Astrocyte (in vitro differentiated cells and primary cell): ENCODE measurements at regions not wholly inside any gene's neighbourhood (a gene's known extent, or its start where the extent isn't known, plus 50 kb on each side); places are given as distances from the start of the nearest gene placed in this dataset.

Experiments
- DNase-seq: peaks from one replicate; pipeline ENCODE4 v3.0.0-alpha.2; 2010; ENCODE audit warnings: low read depth
- FAIRE-seq: peaks from 2 replicates; lab custom pipeline; 2011; peaks lifted over from hg19 to GRCh38; lab: Jason Lieb, UNC
- H2AFZ ChIP-seq: 2 replicates; pipeline ENCODE4 v1.6.0; 2012; ENCODE audit warnings: low read depth, low read length, inconsistent platforms
- H3K27ac ChIP-seq: 2 replicates; pipeline ENCODE4 v1.5.1; 2011; ENCODE audit warnings: low read depth, low read length, inconsistent platforms
- H3K27me3 ChIP-seq: 2 replicates; pipeline ENCODE4 v1.6.0; 2011; ENCODE audit warnings: low read length, inconsistent platforms; ENCODE audit not compliant: insufficient read depth
- H3K36me3 ChIP-seq: 2 replicates; pipeline ENCODE4 v1.5.1; 2011; ENCODE audit warnings: low read length, inconsistent platforms; ENCODE audit not compliant: insufficient read depth
- H3K4me1 ChIP-seq: 2 replicates; pipeline ENCODE4 v1.5.1; 2011; ENCODE audit warnings: low read length, inconsistent platforms; ENCODE audit not compliant: insufficient read depth
- H3K4me2 ChIP-seq: 2 replicates; pipeline ENCODE4 v1.6.0; 2012; ENCODE audit warnings: low read length, inconsistent platforms
- H3K4me3 ChIP-seq: 2 replicates; pipeline ENCODE4 v1.5.1; 2011; ENCODE audit warnings: low read depth, mild to moderate bottlenecking, low read length, inconsistent platforms; ENCODE audit not compliant: insufficient read depth
- H3K79me2 ChIP-seq: 2 replicates; pipeline ENCODE4 v1.6.0; 2012; ENCODE audit warnings: mild to moderate bottlenecking, low read length, inconsistent platforms; ENCODE audit not compliant: insufficient read depth
- H3K9ac ChIP-seq: 2 replicates; pipeline ENCODE4 v1.6.0; 2012; ENCODE audit warnings: mild to moderate bottlenecking, low read length, inconsistent platforms
- H3K9me3 ChIP-seq: 2 replicates; pipeline ENCODE4 v1.5.1; 2012; ENCODE audit warnings: low read depth, mild to moderate bottlenecking, low read length, inconsistent platforms; ENCODE audit not compliant: insufficient read depth
- H4K20me1 ChIP-seq: 2 replicates; pipeline ENCODE4 v1.6.0; 2012; ENCODE audit warnings: low read length, inconsistent platforms; ENCODE audit not compliant: insufficient read depth
- H3K27ac Mint-ChIP-seq: one replicate; pipeline ENCODE4 v1.8.0; 2021; ENCODE audit warnings: mild to moderate bottlenecking, mixed read lengths; ENCODE audit not compliant: unreplicated experiment
- H3K27me3 Mint-ChIP-seq: one replicate; pipeline ENCODE4 v1.8.0; 2021; ENCODE audit warnings: low read depth, mixed read lengths; ENCODE audit not compliant: unreplicated experiment
- H3K36me3 Mint-ChIP-seq: one replicate; pipeline ENCODE4 v1.8.0; 2021; ENCODE audit warnings: low read depth, mixed read lengths; ENCODE audit not compliant: unreplicated experiment
- H3K4me1 Mint-ChIP-seq: one replicate; pipeline ENCODE4 v1.8.0; 2021; ENCODE audit warnings: low read depth, mixed read lengths; ENCODE audit not compliant: unreplicated experiment
- H3K4me3 Mint-ChIP-seq: one replicate; pipeline ENCODE4 v1.8.0; 2021; ENCODE audit warnings: mild to moderate bottlenecking, moderate library complexity, mixed read lengths; ENCODE audit not compliant: unreplicated experiment
- H3K9me3 Mint-ChIP-seq: one replicate; pipeline ENCODE4 v1.8.0; 2021; ENCODE audit warnings: mild to moderate bottlenecking, mixed read lengths; ENCODE audit not compliant: unreplicated experiment
- CTCF ChIP-seq: IDR thresholded peaks from 2 replicates; pipeline ENCODE4 v1.5.1; 2011; ENCODE audit warnings: low read depth, mild to moderate bottlenecking, inconsistent platforms, low read length, moderate library complexity; ENCODE audit not compliant: insufficient read depth
- EZH2 ChIP-seq: IDR thresholded peaks from 2 replicates; pipeline ENCODE4 v1.6.1; 2012; ENCODE audit warnings: mild to moderate bottlenecking, low read length, inconsistent platforms; ENCODE audit not compliant: insufficient read depth

GRCh38 chr16:62625326-62625725 lies 589.1 kb upstream of the CDH8 start:
- no peak for DNase-seq
- Mint-ChIP-seq H3K9me3 (no peaks in the 10 kb centered on the region), H3K4me1 (no peaks in the 10 kb centered on the region), H3K27ac (no peak overlapping the region), H3K27me3 (no peaks in the 10 kb centered on the region), H3K4me3 (no peak overlapping the region), H3K36me3 (no peaks in the 10 kb centered on the region)
- FAIRE-seq = no peak
- TF ChIP-seq EZH2 = no peak
- TF ChIP-seq CTCF = no peak
- no peak overlapping the region for H3K4me3 ChIP-seq
- H3K27me3 ChIP-seq = no peaks in the 10 kb centered on the region
- H3K27ac ChIP-seq = no peak overlapping the region
- no peaks in the 10 kb centered on the region for H3K9me3 ChIP-seq
- H3K4me2 ChIP-seq = no peak overlapping the region
- no peak overlapping the region for H3K9ac ChIP-seq
- no peaks in the 10 kb centered on the region for H3K36me3 ChIP-seq
- H3K79me2 ChIP-seq = no peaks in the 10 kb centered on the region
- no peaks in the 10 kb centered on the region for H4K20me1 ChIP-seq
- H2AFZ ChIP-seq = no peak overlapping the region
- no peaks in the 10 kb centered on the region for H3K4me1 ChIP-seq

GRCh38 chr16:62620275-62620674 lies 584.0 kb upstream of the CDH8 start:
- H3K9me3 Mint-ChIP-seq = no peaks in the 10 kb centered on the region
- Histone ChIP-seq H3K27me3 (no peaks in the 10 kb centered on the region), H3K4me1 (no peaks in the 10 kb centered on the region), H3K9me3 (no peaks in the 10 kb centered on the region), H3K79me2 (no peaks in the 10 kb centered on the region), H3K4me3 (no peak overlapping the region), H3K36me3 (no peaks in the 10 kb centered on the region), H4K20me1 (no peaks in the 10 kb centered on the region), H3K27ac (no peak overlapping the region), H3K4me2 (no peak overlapping the region), H3K9ac (no peak overlapping the region), H2AFZ (no peak overlapping the region)
- H3K27me3 Mint-ChIP-seq = no peaks in the 10 kb centered on the region
- TF ChIP-seq EZH2 (no peak), CTCF (no peak)
- H3K4me1 Mint-ChIP-seq = no peaks in the 10 kb centered on the region
- no peaks in the 10 kb centered on the region for H3K36me3 Mint-ChIP-seq
- DNase-seq (no peak), FAIRE-seq (no peak)
- no peak overlapping the region for H3K4me3 Mint-ChIP-seq
- H3K27ac Mint-ChIP-seq = no peak overlapping the region

- DNase-seq (no peak), FAIRE-seq (no peak)
Observed at GRCh38 chr16:62615526-62615925, 579.3 kb upstream of the CDH8 start.

More at GRCh38 chr16:62615526-62615925, 579.3 kb upstream of the CDH8 start:
- H3K36me3 ChIP-seq = no peaks in the 10 kb centered on the region
- no peaks in the 10 kb centered on the region for H3K9me3 Mint-ChIP-seq
- H3K4me2 ChIP-seq = no peak overlapping the region
- no peaks in the 10 kb centered on the region for H3K4me1 ChIP-seq
- no peak overlapping the region for H3K27ac ChIP-seq
- H3K27me3 Mint-ChIP-seq = no peaks in the 10 kb centered on the region
- H3K9me3 ChIP-seq = no peaks in the 10 kb centered on the region
- TF ChIP-seq EZH2 (no peak), CTCF (no peak)
- H3K79me2 ChIP-seq = no peaks in the 10 kb centered on the region
- H3K4me3 ChIP-seq = no peak overlapping the region
- no peaks in the 10 kb centered on the region for H4K20me1 ChIP-seq
- no peaks in the 10 kb centered on the region for H3K4me1 Mint-ChIP-seq
- no peak overlapping the region for H3K27ac Mint-ChIP-seq
- no peak overlapping the region for H3K9ac ChIP-seq
- H3K27me3 ChIP-seq = no peaks in the 10 kb centered on the region
- no peaks in the 10 kb centered on the region for H3K36me3 Mint-ChIP-seq
- no peak overlapping the region for H2AFZ ChIP-seq
- H3K4me3 Mint-ChIP-seq = no peak overlapping the region
